ENCODE measurements at regions not wholly inside any gene's neighbourhood (a gene's known extent, or its start where the extent isn't known, plus 50 kb on each side); places are given as distances from the start of the nearest gene placed in this dataset.

- H3K4me3 Mint-ChIP-seq = no peak overlapping the region
- H3K9me3 Mint-ChIP-seq = no peaks in the 10 kb centered on the region
- no peaks in the 10 kb centered on the region for H3K36me3 Mint-ChIP-seq
- no peaks in the 10 kb centered on the region for H3K4me1 Mint-ChIP-seq
- no peak for ATAC-seq (replicated peaks)
- no peaks in the 10 kb centered on the region for H3K27me3 Mint-ChIP-seq
- H3K27ac Mint-ChIP-seq = no peak overlapping the region
- DNase-seq = no peak
Observed at GRCh38 chrX:139091878-139092277, 380.4 kb upstream of the FGF13 start.

- no peaks in the 10 kb centered on the region for H3K9me3 Mint-ChIP-seq
- H3K4me3 Mint-ChIP-seq = no peak overlapping the region
- no peaks in the 10 kb centered on the region for H3K36me3 Mint-ChIP-seq
- H3K27me3 Mint-ChIP-seq = no peaks in the 10 kb centered on the region
- H3K27ac Mint-ChIP-seq = no peak overlapping the region
- ATAC-seq (replicated peaks) (no peak), DNase-seq (no peak)
- no peaks in the 10 kb centered on the region for H3K4me1 Mint-ChIP-seq
Observed at GRCh38 chrX:139091066-139091465, 379.5 kb upstream of the FGF13 start.

GRCh38 chrX:139086246-139086645 is 374.7 kb upstream of the FGF13 start:
- no peaks in the 10 kb centered on the region for H3K36me3 Mint-ChIP-seq
- no peak overlapping the region for H3K4me3 Mint-ChIP-seq
- DNase-seq (no peak), ATAC-seq (replicated peaks) (no peak)
- H3K27me3 Mint-ChIP-seq = no peaks in the 10 kb centered on the region
- H3K27ac Mint-ChIP-seq = no peak overlapping the region
- H3K9me3 Mint-ChIP-seq = no peaks in the 10 kb centered on the region
- no peaks in the 10 kb centered on the region for H3K4me1 Mint-ChIP-seq

- H3K4me3 Mint-ChIP-seq = no peak overlapping the region
- H3K9me3 Mint-ChIP-seq = no peaks in the 10 kb centered on the region
- H3K36me3 Mint-ChIP-seq = no peaks in the 10 kb centered on the region
- ATAC-seq (replicated peaks) = no peak
- H3K27me3 Mint-ChIP-seq = no peaks in the 10 kb centered on the region
- H3K27ac Mint-ChIP-seq = no peak overlapping the region
- H3K4me1 Mint-ChIP-seq = no peaks in the 10 kb centered on the region
- DNase-seq = no peak
Observed at GRCh38 chrX:139085404-139085803, 373.9 kb upstream of the FGF13 start.

GRCh38 chrX:139083191-139083590 is 371.7 kb upstream of the FGF13 start:
- H3K4me3 Mint-ChIP-seq = no peak overlapping the region
- ATAC-seq (replicated peaks) (no peak), DNase-seq (no peak)
- no peaks in the 10 kb centered on the region for H3K9me3 Mint-ChIP-seq
- no peaks in the 10 kb centered on the region for H3K4me1 Mint-ChIP-seq
- H3K36me3 Mint-ChIP-seq = no peaks in the 10 kb centered on the region
- H3K27me3 Mint-ChIP-seq = no peaks in the 10 kb centered on the region
- H3K27ac Mint-ChIP-seq = no peak overlapping the region

GRCh38 chrX:139081965-139082364 is 370.4 kb upstream of the FGF13 start:
- no peak for ATAC-seq (replicated peaks)
- no peaks in the 10 kb centered on the region for H3K9me3 Mint-ChIP-seq
- H3K27me3 Mint-ChIP-seq = no peaks in the 10 kb centered on the region
- H3K4me1 Mint-ChIP-seq = no peaks in the 10 kb centered on the region
- no peaks in the 10 kb centered on the region for H3K36me3 Mint-ChIP-seq
- H3K4me3 Mint-ChIP-seq = no peak overlapping the region
- no peak for DNase-seq
- no peak overlapping the region for H3K27ac Mint-ChIP-seq

GRCh38 chrX:139079789-139080188 is 368.3 kb upstream of the FGF13 start:
- Mint-ChIP-seq H3K27me3 (no peaks in the 10 kb centered on the region), H3K4me1 (no peaks in the 10 kb centered on the region), H3K36me3 (no peaks in the 10 kb centered on the region), H3K4me3 (no peak overlapping the region), H3K9me3 (no peaks in the 10 kb centered on the region), H3K27ac (no peak overlapping the region)
- ATAC-seq (replicated peaks) (no peak), DNase-seq (no peak)

- no peaks in the 10 kb centered on the region for H3K36me3 Mint-ChIP-seq
- no peaks in the 10 kb centered on the region for H3K9me3 Mint-ChIP-seq
- no peaks in the 10 kb centered on the region for H3K27me3 Mint-ChIP-seq
- H3K27ac Mint-ChIP-seq = no peak overlapping the region
- H3K4me3 Mint-ChIP-seq = no peak overlapping the region
- no peaks in the 10 kb centered on the region for H3K4me1 Mint-ChIP-seq
- ATAC-seq (replicated peaks) = no peak
- DNase-seq = no peak
Observed at GRCh38 chrX:139078761-139079280, 367.3 kb upstream of the FGF13 start.

- no peak for DNase-seq
- no peak for ATAC-seq (replicated peaks)
- no peaks in the 10 kb centered on the region for H3K9me3 Mint-ChIP-seq
- no peak overlapping the region for H3K4me3 Mint-ChIP-seq
- no peaks in the 10 kb centered on the region for H3K4me1 Mint-ChIP-seq
- H3K27me3 Mint-ChIP-seq = no peaks in the 10 kb centered on the region
- H3K27ac Mint-ChIP-seq = no peak overlapping the region
- no peaks in the 10 kb centered on the region for H3K36me3 Mint-ChIP-seq
Observed at GRCh38 chrX:139078342-139078741, 366.8 kb upstream of the FGF13 start.

- ATAC-seq (replicated peaks) = no peak
- no peaks in the 10 kb centered on the region for H3K36me3 Mint-ChIP-seq
- H3K4me3 Mint-ChIP-seq = no peak overlapping the region
- no peak overlapping the region for H3K27ac Mint-ChIP-seq
- no peaks in the 10 kb centered on the region for H3K27me3 Mint-ChIP-seq
- no peaks in the 10 kb centered on the region for H3K4me1 Mint-ChIP-seq
- DNase-seq = no peak
- no peaks in the 10 kb centered on the region for H3K9me3 Mint-ChIP-seq
Observed at GRCh38 chrX:139077281-139078250, 366.0 kb upstream of the FGF13 start.

- H3K27ac Mint-ChIP-seq = no peak overlapping the region
- no peak for DNase-seq
- no peaks in the 10 kb centered on the region for H3K27me3 Mint-ChIP-seq
- no peak for ATAC-seq (replicated peaks)
- peaks cover 2 to 8% of the 10 kb centered on the region in 2 donors for H3K9me3 Mint-ChIP-seq
- H3K4me3 Mint-ChIP-seq = no peak overlapping the region
- H3K36me3 Mint-ChIP-seq = no peaks in the 10 kb centered on the region
- H3K4me1 Mint-ChIP-seq = no peaks in the 10 kb centered on the region
Observed at GRCh38 chrX:139063364-139063763, 351.8 kb upstream of the FGF13 start.

- DNase-seq = no peak
Observed at GRCh38 chrX:139058831-139059495, 347.4 kb upstream of the FGF13 start.

GRCh38 chrX:139052461-139052860 is 340.9 kb upstream of the FGF13 start:
- Mint-ChIP-seq H3K4me1 (no peaks in the 10 kb centered on the region), H3K36me3 (no peaks in the 10 kb centered on the region), H3K9me3 (peaks cover 2 to 5% of the 10 kb centered on the region in 2 donors), H3K27ac (no peak overlapping the region), H3K27me3 (peaks cover 0 to 4% of the 10 kb centered on the region in 2 donors), H3K4me3 (no peak overlapping the region)
- DNase-seq (no peak), ATAC-seq (replicated peaks) (no peak)

More at GRCh38 chrX:139058831-139059495, 347.4 kb upstream of the FGF13 start:
- no peaks in the 10 kb centered on the region for H3K4me1 Mint-ChIP-seq
- H3K27me3 Mint-ChIP-seq = peaks cover 0 to 4% of the 10 kb centered on the region in 2 donors
- H3K36me3 Mint-ChIP-seq = no peaks in the 10 kb centered on the region
- H3K4me3 Mint-ChIP-seq = no peak overlapping the region
- no peak overlapping the region for H3K27ac Mint-ChIP-seq
- ATAC-seq (replicated peaks) = no peak
- H3K9me3 Mint-ChIP-seq = peaks cover 0 to 5% of the 10 kb centered on the region in 2 donors

GRCh38 chrX:139049465-139049864 is 337.9 kb upstream of the FGF13 start:
- H3K4me1 Mint-ChIP-seq = no peaks in the 10 kb centered on the region
- no peaks in the 10 kb centered on the region for H3K36me3 Mint-ChIP-seq
- peaks cover 0 to under 1% of the 10 kb centered on the region in 2 donors for H3K27me3 Mint-ChIP-seq
- peaks cover 6 to 7% of the 10 kb centered on the region in 2 donors for H3K9me3 Mint-ChIP-seq
- ATAC-seq (replicated peaks) = no peak
- no peak for DNase-seq
- no peak overlapping the region for H3K27ac Mint-ChIP-seq
- no peak overlapping the region for H3K4me3 Mint-ChIP-seq

- Mint-ChIP-seq H3K4me3 (no peak overlapping the region), H3K27ac (no peak overlapping the region), H3K27me3 (no peaks in the 10 kb centered on the region), H3K4me1 (no peaks in the 10 kb centered on the region), H3K36me3 (no peaks in the 10 kb centered on the region), H3K9me3 (peaks cover 6 to 9% of the 10 kb centered on the region in 2 donors)
- no peak for DNase-seq
- no peak for ATAC-seq (replicated peaks)
Observed at GRCh38 chrX:139044680-139045079, 333.2 kb upstream of the FGF13 start.
